HCT116 (cell line): ENCODE measurements at regions not wholly inside any gene's neighbourhood (a gene's known extent, or its start where the extent isn't known, plus 50 kb on each side); places are given as distances from the start of the nearest gene placed in this dataset.

Experiments
- ATAC-seq: fragments of 200-7000 bp; cut with Tn5 transposase; 2 replicates; pipeline ENCODE4 v1.9.1; 2020; ENCODE audit warnings: mild to moderate bottlenecking, moderate library complexity
- BruUV-seq: library from RNA; stranded (reverse); fragments of 400-500 nt; replicated peaks from 2 replicates; lab custom pipeline; 2021; lab: Mats Ljungman, UMichigan
- CTCF ChIA-PET: fragments of 300-600 bp; sonication (Branson Sonifier 250); formaldehyde crosslinking; loops from one replicate; lab custom pipeline; 2021; ENCODE audit warnings: antibody characterized with exemption; lab: Charles Lee
- POLR2A ChIA-PET: fragments of 300-600, 350-600 bp; sonication (Branson Sonifier 250); formaldehyde crosslinking; loops from one replicate; lab custom pipeline; 2021; ENCODE audit warnings: antibody characterized with exemption; lab: Charles Lee
- RAD21 ChIA-PET, 2 experiments: fragments of 300-600 bp; sonication (Branson Sonifier 250); formaldehyde crosslinking; loops; one replicate each; lab custom pipeline; 2023; ENCODE audit warnings: low total read pairs in 2 of 2; ENCODE audit not compliant: uncharacterized antibody in 2 of 2, unreplicated experiment in 2 of 2, low non-redundant PET in 1 of 2; lab: Charles Lee
- DNase-seq: peaks from one replicate; pipeline ENCODE4 v3.0.0-alpha.2; 2010; ENCODE audit warnings: low read depth, low spot score
- H2AFZ ChIP-seq: fragments of 200-600 bp; shearing (Covaris generic), sonication (generic); 2 replicates; pipeline ENCODE4 v1.6.1; 2017; ENCODE audit warnings: low read depth, mixed run types, mixed read lengths, antibody characterized with exemption, low read length; ENCODE audit not compliant: poor library complexity, severe bottlenecking
- H3K27ac ChIP-seq: 2 replicates; pipeline ENCODE4 v1.5.1; 2012; ENCODE audit warnings: low read depth, low read length
- H3K27me3 ChIP-seq: fragments of 200-600 bp; sonication (generic); 2 replicates; pipeline ENCODE4 v1.6.1; 2016; ENCODE audit warnings: mixed run types, low read length, mixed read lengths; ENCODE audit not compliant: insufficient read depth
- H3K36me3 ChIP-seq, 2 experiments: fragments of 200-500 bp in 1 of 2; fragments of 200-600 bp in 1 of 2; sonication (Bioruptor generic) in 1 of 2; sonication (generic) in 1 of 2; 2 replicates each; pipeline versions ENCODE4 v1.5.1 to v1.6.1; 2014 to 2016; ENCODE audit warnings: low read length in 2 of 2, inconsistent platforms in 1 of 2, mixed read lengths in 1 of 2, mixed run types in 1 of 2; ENCODE audit not compliant: insufficient read depth in 2 of 2, control insufficient read depth in 1 of 2
- H3K4me1 ChIP-seq, 2 experiments: fragments of 200-600 bp in 1 of 2; sonication (generic) in 1 of 2; 2 replicates each; pipeline versions ENCODE4 v1.5.1 to v1.6.1; 2012 to 2017; ENCODE audit warnings: low read length in 2 of 2, inconsistent platforms in 1 of 2, mild to moderate bottlenecking in 1 of 2, mixed read lengths in 1 of 2, mixed run types in 1 of 2, moderate library complexity in 1 of 2; ENCODE audit not compliant: insufficient read depth in 2 of 2, control insufficient read depth in 1 of 2
- H3K4me2 ChIP-seq: fragments of 200-600 bp; sonication (generic); 2 replicates; pipeline ENCODE4 v1.6.1; 2017; ENCODE audit warnings: mixed run types, low read length, mixed read lengths
- H3K4me3 ChIP-seq, 2 experiments: fragments of 200-600 bp in 1 of 2; sonication (generic) in 1 of 2; replicated peaks in 1 of 2; 2 replicates each; pipeline ENCODE4 v1.5.1; 2011 to 2016; ENCODE audit warnings: low read length in 2 of 2, control low read depth in 1 of 2, low read depth in 1 of 2, mild to moderate bottlenecking in 1 of 2, mixed read lengths in 1 of 2, mixed run types in 1 of 2
- H3K79me2 ChIP-seq: fragments of 200-600 bp; sonication (generic); 2 replicates; pipeline ENCODE4 v1.6.1; 2017; ENCODE audit warnings: mild to moderate bottlenecking, mixed run types, low read length, moderate library complexity, mixed read lengths; ENCODE audit not compliant: insufficient read depth
- H3K9ac ChIP-seq: fragments of 200-600 bp; sonication (generic); 2 replicates; pipeline ENCODE4 v1.6.1; 2016; ENCODE audit warnings: low read length, mixed read lengths
- H3K9me2 ChIP-seq: fragments of 200-600 bp; sonication (generic), shearing (Covaris generic); 2 replicates; pipeline ENCODE4 v1.6.1; 2017; ENCODE audit warnings: mixed run types, mild to moderate bottlenecking, moderate library complexity; ENCODE audit not compliant: insufficient read depth
- H3K9me3 ChIP-seq, 2 experiments: fragments of 200-500 bp in 1 of 2; fragments of 200-600 bp in 1 of 2; sonication (Bioruptor generic) in 1 of 2; sonication (generic) in 1 of 2; 2 replicates each; pipeline ENCODE4 v1.6.1; 2014 to 2017; ENCODE audit warnings: low read length in 2 of 2, mixed read lengths in 2 of 2, inconsistent platforms in 1 of 2, low read depth in 1 of 2, mild to moderate bottlenecking in 1 of 2, mixed run types in 1 of 2, moderate library complexity in 1 of 2; ENCODE audit not compliant: control insufficient read depth in 1 of 2, insufficient read depth in 1 of 2
- H4K20me1 ChIP-seq: fragments of 200-600 bp; sonication (generic), shearing (Covaris generic); 2 replicates; pipeline ENCODE4 v1.6.1; 2017; ENCODE audit warnings: mixed run types, mild to moderate bottlenecking, moderate library complexity; ENCODE audit not compliant: insufficient read depth
- ATF3 ChIP-seq: IDR thresholded peaks from 2 replicates; pipeline ENCODE4 v1.6.1; 2012
- CBX3 ChIP-seq: IDR thresholded peaks from 2 replicates; pipeline ENCODE4 v1.6.1; 2012; ENCODE audit warnings: low read depth
- CEBPB ChIP-seq: IDR thresholded peaks from 2 replicates; pipeline ENCODE4 v1.6.1; 2012; ENCODE audit warnings: low read depth
- EGR1 ChIP-seq: IDR thresholded peaks from 2 replicates; pipeline ENCODE4 v1.6.1; 2012; ENCODE audit warnings: low read depth
- ELF1 ChIP-seq: IDR thresholded peaks from 2 replicates; pipeline ENCODE4 v1.6.1; 2012; ENCODE audit warnings: low read depth, borderline replicate concordance
- EZH2 ChIP-seq: fragments of 200-600 bp; sonication (generic); IDR thresholded peaks from 2 replicates; pipeline ENCODE4 v1.6.1; 2017; ENCODE audit warnings: antibody characterized with exemption, mixed run types
- EZH2phosphoT487 ChIP-seq: fragments of 200-600 bp; IDR thresholded peaks from 2 replicates; pipeline ENCODE4 v1.6.1; 2018; ENCODE audit warnings: antibody characterized with exemption, borderline replicate concordance
- FOSL1 ChIP-seq: IDR thresholded peaks from 2 replicates; pipeline ENCODE4 v1.6.1; 2012; ENCODE audit warnings: low read depth
- JUND ChIP-seq: IDR thresholded peaks from 2 replicates; pipeline ENCODE4 v1.6.1; 2012
- MAX ChIP-seq: IDR thresholded peaks from 2 replicates; pipeline ENCODE4 v1.6.1; 2012
- POLR2A ChIP-seq: IDR thresholded peaks from 2 replicates; pipeline ENCODE4 v1.7.0; 2011; ENCODE audit warnings: borderline replicate concordance; ENCODE audit not compliant: insufficient read depth, insufficient read length; ENCODE audit errors: extremely low read depth
- POLR2AphosphoS5 ChIP-seq: IDR thresholded peaks from 2 replicates; pipeline ENCODE4 v1.6.1; 2011; ENCODE audit warnings: mild to moderate bottlenecking, low read depth, low read length, moderate library complexity
- RAD21 ChIP-seq: IDR thresholded peaks from 2 replicates; pipeline ENCODE4 v1.6.1; 2012; ENCODE audit warnings: low read depth, mild to moderate bottlenecking
- REST ChIP-seq: IDR thresholded peaks from 2 replicates; pipeline ENCODE4 v1.6.1; 2012; ENCODE audit warnings: low read depth
- SIN3A ChIP-seq: IDR thresholded peaks from 2 replicates; pipeline ENCODE4 v1.6.1; 2012; ENCODE audit warnings: low read depth
- SRF ChIP-seq: IDR thresholded peaks from 2 replicates; pipeline ENCODE4 v1.6.1; 2012; ENCODE audit warnings: low read depth
- TCF7L2 ChIP-seq: IDR thresholded peaks from 2 replicates; pipeline ENCODE4 v1.7.0; 2011; ENCODE audit warnings: borderline replicate concordance, inconsistent platforms; ENCODE audit not compliant: insufficient read depth, insufficient read length; ENCODE audit errors: extremely low read depth
- YY1 ChIP-seq: IDR thresholded peaks from 2 replicates; pipeline ENCODE4 v1.6.1; 2011; ENCODE audit warnings: low read length, low read depth, moderate library complexity, mild to moderate bottlenecking; ENCODE audit not compliant: insufficient replicate concordance; ENCODE audit errors: extremely low read depth
- ZBTB33 ChIP-seq: IDR thresholded peaks from 2 replicates; pipeline ENCODE4 v1.6.1; 2011; ENCODE audit warnings: mild to moderate bottlenecking, low read length, moderate library complexity; ENCODE audit not compliant: insufficient replicate concordance; ENCODE audit errors: extremely low read depth
- ZNF274 ChIP-seq: fragments of 200-500 bp; sonication (Bioruptor generic); IDR thresholded peaks from 2 replicates; pipeline ENCODE4 v1.6.1; 2014; ENCODE audit warnings: mild to moderate bottlenecking, low read depth, low read length, inconsistent platforms
- intact Hi-C: fragments of 100-400 bp; cut with micrococcal nuclease; formaldehyde crosslinking; loops from 2 replicates; pipeline ENCODE4 v1.10.0; 2022

- H4K20me1 ChIP-seq, result no peaks in the 10 kb centered on the region
- POLR2A ChIA-PET, result no interaction called here
- no peaks in the 10 kb centered on the region for H3K4me1 ChIP-seq
- no TSS peak for BruUV-seq
- H3K27me3 ChIP-seq, result no peaks in the 10 kb centered on the region
- H3K4me3 ChIP-seq, result no peak overlapping the region
- no peak for TF ChIP-seq EZH2
- no peak for TF ChIP-seq CBX3
- TF ChIP-seq ZNF274, result no peak
- TF ChIP-seq SIN3A, result no peak
- no peak for TF ChIP-seq RAD21
- TF ChIP-seq CEBPB, result no peak
- TF ChIP-seq ATF3, result no peak
- TF ChIP-seq ZBTB33, result no peak
- TF ChIP-seq JUND, result no peak
- no peak for TF ChIP-seq MAX
- no peak for TF ChIP-seq SRF
- TF ChIP-seq FOSL1, result no peak
- TF ChIP-seq REST, result no peak
- TF ChIP-seq POLR2AphosphoS5, result no peak
- TF ChIP-seq EGR1, result no peak
- TF ChIP-seq TCF7L2, result no peak
- TF ChIP-seq YY1, result no peak
- TF ChIP-seq ELF1, result no peak
- TF ChIP-seq EZH2phosphoT487, result no peak
- TF ChIP-seq POLR2A, result no peak
- TF ChIP-seq, all 23 proteins: peak for 0
- DNase-seq (no peak), ATAC-seq (no peak)
- CTCF ChIA-PET, result no interaction called here
- H3K9me3 ChIP-seq, result no peaks in the 10 kb centered on the region
- H3K36me3 ChIP-seq, result no peaks in the 10 kb centered on the region
- H2AFZ ChIP-seq, result no peak overlapping the region
- no peaks in the 10 kb centered on the region for H3K9me2 ChIP-seq
- H3K27ac ChIP-seq, result no peak overlapping the region
- H3K4me2 ChIP-seq, result no peak overlapping the region
- H3K79me2 ChIP-seq, result no peaks in the 10 kb centered on the region
- intact Hi-C loops, result no loop called here
- no peak overlapping the region for H3K9ac ChIP-seq
- RAD21 ChIA-PET, result no interaction called here
Measured at GRCh38 chrX:7641141-7641540, 201.8 kb upstream of the VCX start.
